SK-N-SH (cell line): ENCODE measurements at regions not wholly inside any gene's neighbourhood (a gene's known extent, or its start where the extent isn't known, plus 50 kb on each side); places are given as distances from the start of the nearest gene placed in this dataset.

Source experiments
- CTCF ChIA-PET: fragments of 300-600, 350-600 bp; formaldehyde crosslinking; extraction: SDS; loops from one replicate; lab custom pipeline; 2021; lab: Yijun Ruan, JAX
- POLR2A ChIA-PET: fragments of 350-600 bp; sonication (Branson Sonifier 250); formaldehyde crosslinking; extraction: SDS; loops from one replicate; lab custom pipeline; 2020; ENCODE audit warnings: antibody characterized with exemption, inconsistent platforms; lab: Yijun Ruan, JAX
- DNase-seq: peaks from one replicate; pipeline ENCODE4 v3.0.0; 2012
- H2AFZ ChIP-seq: fragments of 200-600 bp; sonication (generic); 2 replicates; pipeline ENCODE4 v1.8.1; 2016; ENCODE audit warnings: antibody characterized with exemption, mild to moderate bottlenecking, low read depth
- H3F3A ChIP-seq: fragments of 200-600 bp; sonication (generic); replicated peaks from 2 replicates; pipeline ENCODE3; 2016; ENCODE audit warnings: antibody characterized with exemption, mild to moderate bottlenecking; ENCODE audit not compliant: insufficient read depth
- H3K27ac ChIP-seq, 2 experiments: fragments of 200-500 bp in 1 of 2; fragments of 200-600 bp in 1 of 2; sonication (Bioruptor generic) in 1 of 2; sonication (generic), shearing (Covaris generic) in 1 of 2; 2 replicates each; pipeline versions ENCODE4 v1.5.1 to v1.6.1; 2014 to 2016; ENCODE audit warnings: low read depth in 2 of 2, inconsistent platforms in 1 of 2, low read length in 1 of 2, mild to moderate bottlenecking in 1 of 2, mixed read lengths in 1 of 2
- H3K27me3 ChIP-seq: fragments of 200-600 bp; sonication (generic), shearing (Covaris generic); 2 replicates; pipeline ENCODE4 v1.6.1; 2016; ENCODE audit warnings: mixed run types; ENCODE audit not compliant: insufficient read depth
- H3K36me3 ChIP-seq, 2 experiments: fragments of 200-500 bp in 1 of 2; fragments of 200-600 bp in 1 of 2; sonication (Bioruptor generic) in 1 of 2; sonication (generic) in 1 of 2; replicated peaks in 1 of 2; 2 replicates each; pipeline versions ENCODE3 to v1.5.1; 2014 to 2016; ENCODE audit warnings: low read length in 1 of 2, mild to moderate bottlenecking in 1 of 2; ENCODE audit not compliant: insufficient read depth in 2 of 2, control insufficient read depth in 1 of 2
- H3K4me1 ChIP-seq, 2 experiments: fragments of 200-500 bp in 1 of 2; fragments of 200-600 bp in 1 of 2; sonication (Bioruptor generic) in 1 of 2; sonication (generic), shearing (Covaris generic) in 1 of 2; 2 replicates each; pipeline versions ENCODE4 v1.5.1 to v1.6.1; 2014 to 2016; ENCODE audit warnings: low read depth in 1 of 2, low read length in 1 of 2, mixed run types in 1 of 2; ENCODE audit not compliant: insufficient read depth in 2 of 2, control insufficient read depth in 1 of 2
- H3K4me2 ChIP-seq: fragments of 200-600 bp; sonication (generic), shearing (Covaris generic); 2 replicates; pipeline ENCODE4 v1.6.1; 2017; ENCODE audit warnings: mixed run types
- H3K4me3 ChIP-seq, 2 experiments: fragments of 200-500 bp in 1 of 2; fragments of 200-600 bp in 1 of 2; sonication (Bioruptor generic) in 1 of 2; sonication (generic), shearing (Covaris generic) in 1 of 2; 2 replicates each; pipeline versions ENCODE4 v1.5.1 to v1.8.1; 2014 to 2016; ENCODE audit warnings: low read depth in 2 of 2, inconsistent platforms in 1 of 2, low read length in 1 of 2, mild to moderate bottlenecking in 1 of 2, mixed read lengths in 1 of 2, moderate library complexity in 1 of 2
- H3K79me2 ChIP-seq: fragments of 200-600 bp; sonication (generic); 2 replicates; pipeline ENCODE4 v1.8.1; 2017; ENCODE audit warnings: mild to moderate bottlenecking; ENCODE audit not compliant: insufficient read depth
- H3K9ac ChIP-seq: fragments of 200-600 bp; sonication (generic); 2 replicates; pipeline ENCODE4 v1.6.1; 2017; ENCODE audit warnings: mixed run types
- H3K9me2 ChIP-seq: fragments of 200-600 bp; sonication (generic); 2 replicates; pipeline ENCODE4 v1.6.1; 2017; ENCODE audit warnings: mixed run types
- H3K9me3 ChIP-seq: fragments of 200-600 bp; sonication (generic); 2 replicates; pipeline ENCODE4 v1.6.1; 2017; ENCODE audit warnings: mixed run types, mild to moderate bottlenecking, moderate library complexity
- H4K20me1 ChIP-seq: fragments of 200-600 bp; sonication (generic); 2 replicates; pipeline ENCODE4 v1.6.1; 2017; ENCODE audit warnings: mild to moderate bottlenecking, mixed run types; ENCODE audit not compliant: insufficient read depth
- EZH2phosphoT487 ChIP-seq: fragments of 200-600 bp; sonication (generic); IDR thresholded peaks from 2 replicates; pipeline ENCODE4 v1.6.1; 2017; ENCODE audit warnings: low read depth, mixed run types, mild to moderate bottlenecking, antibody characterized with exemption, moderate library complexity, borderline replicate concordance
- MEF2A ChIP-seq: IDR thresholded peaks from 2 replicates; pipeline ENCODE4 v1.4.0; 2012; ENCODE audit warnings: low read depth, borderline replicate concordance
- MXI1 ChIP-seq: IDR thresholded peaks from 2 replicates; pipeline ENCODE4 v1.6.1; 2012; ENCODE audit warnings: mild to moderate bottlenecking, low read depth, low read length, improper control_type of control experiment
- RAD21 ChIP-seq: IDR thresholded peaks from 2 replicates; pipeline ENCODE4 v1.6.1; 2012; ENCODE audit warnings: mild to moderate bottlenecking, low read length
- RXRA ChIP-seq: IDR thresholded peaks from 2 replicates; pipeline ENCODE4 v1.4.0; 2012; ENCODE audit warnings: low read depth, mild to moderate bottlenecking, borderline replicate concordance
- SMC3 ChIP-seq: IDR thresholded peaks from 2 replicates; pipeline ENCODE4 v1.6.1; 2012; ENCODE audit warnings: low read depth, low read length, improper control_type of control experiment
- TAF1 ChIP-seq: IDR thresholded peaks from 2 replicates; pipeline ENCODE4 v1.6.1; 2012; ENCODE audit warnings: low read depth, mild to moderate bottlenecking, low read length, moderate library complexity, borderline replicate concordance
- WGBS: methylation state at CpG from one replicate; pipeline ENCODE4 v1.1.6; 2017; ENCODE audit warnings: low lambda C conversion rate; 5-methylcytosine and 5-hydroxymethylcytosine counted together
- TF ChIP-seq, protein P1 (sequence below): IDR thresholded peaks from 2 replicates; pipeline ENCODE4 v1.6.1; 2012; ENCODE audit warnings: mild to moderate bottlenecking, low read depth, low read length, moderate library complexity
- TF ChIP-seq, protein P2 (sequence below): fragments of 200-600 bp; sonication (generic); IDR thresholded peaks from 2 replicates; pipeline ENCODE4 v1.6.1; 2017; ENCODE audit warnings: antibody characterized with exemption, mild to moderate bottlenecking, moderate library complexity
- TF ChIP-seq, protein P3 (sequence below): IDR thresholded peaks from 2 replicates; pipeline ENCODE4 v1.4.0; 2012; ENCODE audit warnings: low read depth
- TF ChIP-seq, protein P4 (sequence below): IDR thresholded peaks from 2 replicates; pipeline ENCODE4 v1.4.0; 2012; ENCODE audit warnings: low read depth, borderline replicate concordance
- TF ChIP-seq, protein P5 (sequence below): fragments of 150-350 bp; IDR thresholded peaks from 2 replicates; pipeline ENCODE4 v1.6.1; 2016; ENCODE audit warnings: mild to moderate bottlenecking, low read depth, low read length

DNA sequence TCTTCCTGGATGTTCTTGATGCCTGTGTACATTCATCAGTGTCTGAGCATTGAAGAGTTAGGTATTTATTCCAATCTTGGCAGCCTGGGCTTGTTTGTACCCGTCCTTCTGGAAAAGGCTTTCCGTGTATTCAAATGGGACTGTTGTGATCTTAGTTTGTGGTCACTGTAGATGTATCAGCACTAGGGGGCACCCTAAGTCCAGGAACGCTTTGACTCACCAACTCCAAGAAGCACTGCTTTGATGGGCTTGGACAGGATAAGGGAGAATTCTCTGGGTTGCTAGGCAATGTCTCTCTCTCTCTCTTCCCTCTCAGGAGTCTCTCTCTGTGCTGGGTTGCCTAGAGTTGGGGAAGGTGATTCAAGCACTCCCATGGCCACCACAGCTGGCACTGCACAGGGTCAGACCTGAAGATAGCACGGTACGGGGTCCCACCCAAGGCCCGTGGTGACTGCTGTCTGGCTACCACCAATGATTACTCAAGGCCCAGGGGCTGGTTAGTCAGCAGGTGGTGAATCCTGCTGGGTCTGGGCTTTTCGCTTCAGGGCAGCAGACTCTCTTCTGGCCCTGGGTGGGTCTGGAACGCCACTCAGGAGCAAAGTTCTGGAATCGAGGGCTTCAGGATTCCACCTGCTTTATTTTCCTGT is 211.1 kb upstream of the RGS6 start:
- ChIA-PET CTCF (interaction anchor here (1.1 to 4.1 kb wide), 2 partner anchors 17 to 31 kb away, joined by 4 to 28 read pairs; no protein-coding TSS in a partner anchor), POLR2A (no interaction called here)
- Histone ChIP-seq H3K9me3 (no peaks in the 10 kb centered on the region), H3K9ac (no peak overlapping the region), H3K36me3 (peaks cover 3 to 11% of the 10 kb centered on the region in 2 experiments), H3K27ac (no peak overlapping the region), H3K4me3 (no peak overlapping the region), H3K4me1 (peaks cover 12 to 24% of the 10 kb centered on the region in 2 experiments), H2AFZ (no peak overlapping the region), H4K20me1 (no peaks in the 10 kb centered on the region), H3K4me2 (no peak overlapping the region), H3K79me2 (peaks cover 3% of the 10 kb centered on the region; the same call in 1 of the 2 replicates), H3K27me3 (no peaks in the 10 kb centered on the region)
- TF ChIP-seq, protein P1, sequence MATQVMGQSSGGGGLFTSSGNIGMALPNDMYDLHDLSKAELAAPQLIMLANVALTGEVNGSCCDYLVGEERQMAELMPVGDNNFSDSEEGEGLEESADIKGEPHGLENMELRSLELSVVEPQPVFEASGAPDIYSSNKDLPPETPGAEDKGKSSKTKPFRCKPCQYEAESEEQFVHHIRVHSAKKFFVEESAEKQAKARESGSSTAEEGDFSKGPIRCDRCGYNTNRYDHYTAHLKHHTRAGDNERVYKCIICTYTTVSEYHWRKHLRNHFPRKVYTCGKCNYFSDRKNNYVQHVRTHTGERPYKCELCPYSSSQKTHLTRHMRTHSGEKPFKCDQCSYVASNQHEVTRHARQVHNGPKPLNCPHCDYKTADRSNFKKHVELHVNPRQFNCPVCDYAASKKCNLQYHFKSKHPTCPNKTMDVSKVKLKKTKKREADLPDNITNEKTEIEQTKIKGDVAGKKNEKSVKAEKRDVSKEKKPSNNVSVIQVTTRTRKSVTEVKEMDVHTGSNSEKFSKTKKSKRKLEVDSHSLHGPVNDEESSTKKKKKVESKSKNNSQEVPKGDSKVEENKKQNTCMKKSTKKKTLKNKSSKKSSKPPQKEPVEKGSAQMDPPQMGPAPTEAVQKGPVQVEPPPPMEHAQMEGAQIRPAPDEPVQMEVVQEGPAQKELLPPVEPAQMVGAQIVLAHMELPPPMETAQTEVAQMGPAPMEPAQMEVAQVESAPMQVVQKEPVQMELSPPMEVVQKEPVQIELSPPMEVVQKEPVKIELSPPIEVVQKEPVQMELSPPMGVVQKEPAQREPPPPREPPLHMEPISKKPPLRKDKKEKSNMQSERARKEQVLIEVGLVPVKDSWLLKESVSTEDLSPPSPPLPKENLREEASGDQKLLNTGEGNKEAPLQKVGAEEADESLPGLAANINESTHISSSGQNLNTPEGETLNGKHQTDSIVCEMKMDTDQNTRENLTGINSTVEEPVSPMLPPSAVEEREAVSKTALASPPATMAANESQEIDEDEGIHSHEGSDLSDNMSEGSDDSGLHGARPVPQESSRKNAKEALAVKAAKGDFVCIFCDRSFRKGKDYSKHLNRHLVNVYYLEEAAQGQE: no peak
- peak; percentile 67 for TF ChIP-seq RAD21
- TF ChIP-seq, protein P2, sequence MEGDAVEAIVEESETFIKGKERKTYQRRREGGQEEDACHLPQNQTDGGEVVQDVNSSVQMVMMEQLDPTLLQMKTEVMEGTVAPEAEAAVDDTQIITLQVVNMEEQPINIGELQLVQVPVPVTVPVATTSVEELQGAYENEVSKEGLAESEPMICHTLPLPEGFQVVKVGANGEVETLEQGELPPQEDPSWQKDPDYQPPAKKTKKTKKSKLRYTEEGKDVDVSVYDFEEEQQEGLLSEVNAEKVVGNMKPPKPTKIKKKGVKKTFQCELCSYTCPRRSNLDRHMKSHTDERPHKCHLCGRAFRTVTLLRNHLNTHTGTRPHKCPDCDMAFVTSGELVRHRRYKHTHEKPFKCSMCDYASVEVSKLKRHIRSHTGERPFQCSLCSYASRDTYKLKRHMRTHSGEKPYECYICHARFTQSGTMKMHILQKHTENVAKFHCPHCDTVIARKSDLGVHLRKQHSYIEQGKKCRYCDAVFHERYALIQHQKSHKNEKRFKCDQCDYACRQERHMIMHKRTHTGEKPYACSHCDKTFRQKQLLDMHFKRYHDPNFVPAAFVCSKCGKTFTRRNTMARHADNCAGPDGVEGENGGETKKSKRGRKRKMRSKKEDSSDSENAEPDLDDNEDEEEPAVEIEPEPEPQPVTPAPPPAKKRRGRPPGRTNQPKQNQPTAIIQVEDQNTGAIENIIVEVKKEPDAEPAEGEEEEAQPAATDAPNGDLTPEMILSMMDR: peak; percentile 69
- TF ChIP-seq SMC3: peak; percentile 65
- TF ChIP-seq, protein P3, sequence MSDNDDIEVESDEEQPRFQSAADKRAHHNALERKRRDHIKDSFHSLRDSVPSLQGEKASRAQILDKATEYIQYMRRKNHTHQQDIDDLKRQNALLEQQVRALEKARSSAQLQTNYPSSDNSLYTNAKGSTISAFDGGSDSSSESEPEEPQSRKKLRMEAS: no peak
- TF ChIP-seq, all 33 proteins: peak for 3
- Histone ChIP-seq H3K9me2 (no peaks in the 10 kb centered on the region), H3F3A (peaks cover 23% of the 10 kb centered on the region)
- DNase-seq: peak; percentile 32
- 71% methylated on average over 4 of the region's 9 CpGs for WGBS

DNA sequence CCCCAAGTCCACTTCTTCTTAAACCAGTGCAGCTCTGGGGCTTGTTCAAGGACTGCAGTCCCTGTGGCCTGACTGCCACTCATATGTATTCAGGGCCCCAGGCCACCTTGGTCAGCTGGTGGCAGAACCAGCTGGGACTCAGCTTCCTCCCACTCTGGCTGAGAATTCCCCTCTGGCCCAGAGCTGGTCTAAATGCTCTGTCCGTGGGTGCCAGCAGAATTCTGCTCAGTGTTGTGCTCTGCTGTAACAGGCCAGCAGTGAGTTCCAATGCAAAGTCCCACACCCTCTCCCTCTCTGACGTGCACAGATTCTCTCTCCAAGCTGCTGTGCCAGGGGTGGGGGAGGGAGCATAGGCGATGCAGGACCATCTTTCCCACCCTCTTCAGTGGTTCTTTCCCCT is 210.4 kb upstream of the RGS6 start:
- ChIA-PET POLR2A (no interaction called here), CTCF (interaction anchor here (4.1 kb wide), 1 partner anchor 31 kb away, joined by 28 read pairs; no protein-coding TSS in a partner anchor)
- H3K79me2 ChIP-seq: peaks cover 3% of the 10 kb centered on the region; the same call in 1 of the 2 replicates
- H3K27ac ChIP-seq: no peak overlapping the region
- H2AFZ ChIP-seq: no peak overlapping the region
- peaks cover 3 to 11% of the 10 kb centered on the region in 2 experiments for H3K36me3 ChIP-seq
- 94% methylated on average over 2 of the region's 3 CpGs for WGBS
- H3K9me2 ChIP-seq: no peaks in the 10 kb centered on the region
- no peak for DNase-seq
- no peaks in the 10 kb centered on the region for H3K9me3 ChIP-seq
- H3K4me3 ChIP-seq: no peak overlapping the region
- H3K4me1 ChIP-seq: peaks cover 14 to 24% of the 10 kb centered on the region in 2 experiments
- H4K20me1 ChIP-seq: no peaks in the 10 kb centered on the region
- no peak for TF ChIP-seq MEF2A
- TF ChIP-seq RAD21: no peak
- TF ChIP-seq MXI1: no peak
- no peak for TF ChIP-seq SMC3
- TF ChIP-seq RXRA: no peak
- TF ChIP-seq TAF1: no peak
- no peak for TF ChIP-seq EZH2phosphoT487
- TF ChIP-seq, protein P4, sequence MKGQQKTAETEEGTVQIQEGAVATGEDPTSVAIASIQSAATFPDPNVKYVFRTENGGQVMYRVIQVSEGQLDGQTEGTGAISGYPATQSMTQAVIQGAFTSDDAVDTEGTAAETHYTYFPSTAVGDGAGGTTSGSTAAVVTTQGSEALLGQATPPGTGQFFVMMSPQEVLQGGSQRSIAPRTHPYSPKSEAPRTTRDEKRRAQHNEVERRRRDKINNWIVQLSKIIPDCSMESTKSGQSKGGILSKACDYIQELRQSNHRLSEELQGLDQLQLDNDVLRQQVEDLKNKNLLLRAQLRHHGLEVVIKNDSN: no peak
- TF ChIP-seq, protein P5, sequence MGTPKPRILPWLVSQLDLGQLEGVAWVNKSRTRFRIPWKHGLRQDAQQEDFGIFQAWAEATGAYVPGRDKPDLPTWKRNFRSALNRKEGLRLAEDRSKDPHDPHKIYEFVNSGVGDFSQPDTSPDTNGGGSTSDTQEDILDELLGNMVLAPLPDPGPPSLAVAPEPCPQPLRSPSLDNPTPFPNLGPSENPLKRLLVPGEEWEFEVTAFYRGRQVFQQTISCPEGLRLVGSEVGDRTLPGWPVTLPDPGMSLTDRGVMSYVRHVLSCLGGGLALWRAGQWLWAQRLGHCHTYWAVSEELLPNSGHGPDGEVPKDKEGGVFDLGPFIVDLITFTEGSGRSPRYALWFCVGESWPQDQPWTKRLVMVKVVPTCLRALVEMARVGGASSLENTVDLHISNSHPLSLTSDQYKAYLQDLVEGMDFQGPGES: no peak
- no peak overlapping the region for H3K9ac ChIP-seq
- no peaks in the 10 kb centered on the region for H3K27me3 ChIP-seq
- H3F3A ChIP-seq: peaks cover 17% of the 10 kb centered on the region
- H3K4me2 ChIP-seq: no peak overlapping the region
